ENCODE measurements at regions not wholly inside any gene's neighbourhood (a gene's known extent, or its start where the extent isn't known, plus 50 kb on each side); places are given as distances from the start of the nearest gene placed in this dataset.

- Histone ChIP-seq H3K23ac (ENCODE audit: insufficient read length, low read depth, low read length) (no peak overlapping the region), H2BK12ac (ENCODE audit: insufficient read length, low read depth, low read length) (no peak overlapping the region), H3K14ac (ENCODE audit: insufficient read depth, low read length) (no peak overlapping the region), H3K79me2 (ENCODE audit: insufficient read depth, low read length) (no peaks in the 10 kb centered on the region), H3K23me2 (ENCODE audit: insufficient read length, low read depth, low read length, poor library complexity, severe bottlenecking) (no peaks in the 10 kb centered on the region), H3K56ac (ENCODE audit: insufficient read length, low read depth, low read length) (no peak overlapping the region), H2BK20ac (ENCODE audit: low read depth, low read length, poor library complexity, severe bottlenecking) (no peak overlapping the region), H3K9me3 (ENCODE audit: control insufficient read depth, low read depth, low read length) (no peaks in the 10 kb centered on the region), H3K9ac (ENCODE audit: extremely low read depth, insufficient read length, low read length) (no peak overlapping the region), H3K27me3 (ENCODE audit: insufficient read depth, low read length) (no peaks in the 10 kb centered on the region), H4K91ac (ENCODE audit: insufficient read length, low read depth, low read length) (no peak overlapping the region), H3K18ac (ENCODE audit: insufficient read length, low read depth, low read length) (no peak overlapping the region), H3K4ac (ENCODE audit: low read depth, low read length) (no peak overlapping the region), H2BK5ac (ENCODE audit: insufficient read length, low read length) (no peak overlapping the region), H2AK5ac (ENCODE audit: insufficient read length, low read length) (no peak overlapping the region), H4K5ac (ENCODE audit: insufficient read length, low read depth, low read length) (no peak overlapping the region), H3T11ph (ENCODE audit: low read length) (no peak overlapping the region), H3K27ac (ENCODE audit: insufficient read length, low read depth, low read length) (no peak overlapping the region), H4K20me1 (ENCODE audit: control insufficient read depth, insufficient read depth, insufficient read length) (no peaks in the 10 kb centered on the region), H4K8ac (replicated peaks; ENCODE audit: insufficient read length, low read depth, low read length) (no peak overlapping the region), H2AFZ (ENCODE audit: low read length) (no peak overlapping the region), H2BK15ac (ENCODE audit: low read depth, low read length) (no peak overlapping the region), H3K4me1 (ENCODE audit: insufficient read depth, low read length) (no peaks in the 10 kb centered on the region), H2BK120ac (ENCODE audit: low read depth, low read length, poor library complexity, severe bottlenecking) (no peak overlapping the region), H3K4me2 (ENCODE audit: insufficient read depth, insufficient read length, low read length) (no peak overlapping the region), H3K79me1 (ENCODE audit: insufficient read depth, low read depth, low read length, poor library complexity, severe bottlenecking) (no peaks in the 10 kb centered on the region)
- peaks cover 2 to 5% of the 10 kb centered on the region in 2 experiments; a peak in 2 of 4 replicates for H3K4me1 Mint-ChIP-seq
- DNase-seq: no peak
- TF ChIP-seq CTCF (conservative IDR thresholded peaks at IDR 0.05): no peak
- H3K36me3 Mint-ChIP-seq (ENCODE audit: insufficient read depth in 1 of 3, low read depth in 3 of 3): peaks cover 2 to 10% (median 4%) of the 10 kb centered on the region in 3 experiments; a peak in 4 of 7 replicates
- H3K27me3 Mint-ChIP-seq (ENCODE audit: low read depth): no peaks in the 10 kb centered on the region; the same call in none of the 2 replicates
- H3K27ac Mint-ChIP-seq: no peak overlapping the region
- peaks cover 3 to 6% of the 10 kb centered on the region in 2 experiments; a peak in 4 of 5 replicates for H3K9me3 Mint-ChIP-seq
- H3K4me3 Mint-ChIP-seq: no peak overlapping the region
These were observed 98.6 kb downstream of the FOXB1 start for GRCh38 chr15:60102748-60103147.

All from H9 (cell line).